Panc1 (cell line): ENCODE measurements at regions not wholly inside any gene's neighbourhood (a gene's known extent, or its start where the extent isn't known, plus 50 kb on each side); places are given as distances from the start of the nearest gene placed in this dataset.

Experiments used
- ATAC-seq: fragments of 200-7000 bp; cut with Tn5 transposase; 2 replicates; pipeline ENCODE4 v1.9.1; 2020; ENCODE audit warnings: mild to moderate bottlenecking, moderate library complexity
- BruUV-seq: library from RNA; stranded (reverse); fragments of 400-500 nt; replicated peaks from 2 replicates; lab custom pipeline; 2021; lab: Mats Ljungman, UMichigan
- CTCF ChIA-PET: fragments of 300-600 bp; sonication (Branson Sonifier 250); formaldehyde crosslinking; loops from one replicate; lab custom pipeline; 2022; ENCODE audit warnings: antibody characterized with exemption; lab: Charles Lee
- POLR2A ChIA-PET: fragments of 300-600 bp; sonication (Branson Sonifier 250); formaldehyde crosslinking; loops from one replicate; lab custom pipeline; 2022; ENCODE audit warnings: antibody characterized with exemption; lab: Charles Lee
- DNase-seq: peaks from one replicate; pipeline ENCODE4 v3.0.0-alpha.2; 2010; ENCODE audit warnings: low read depth, low spot score
- H3K27ac ChIP-seq: 2 replicates; pipeline ENCODE4 v1.5.1; 2011; ENCODE audit warnings: mild to moderate bottlenecking, low read length, inconsistent platforms
- H3K27me3 ChIP-seq: fragments of 200-500 bp; sonication (Bioruptor generic); 2 replicates; pipeline ENCODE4 v1.6.0; 2014; ENCODE audit warnings: low read length, inconsistent platforms; ENCODE audit not compliant: control insufficient read depth, insufficient read depth
- H3K36me3 ChIP-seq: fragments of 200-500 bp; sonication (Bioruptor generic); 2 replicates; pipeline ENCODE4 v1.5.1; 2014; ENCODE audit warnings: inconsistent platforms, mild to moderate bottlenecking, low read length, moderate library complexity; ENCODE audit not compliant: control insufficient read depth, insufficient read depth
- H3K4me1 ChIP-seq: 2 replicates; pipeline ENCODE4 v1.5.1; 2011; ENCODE audit warnings: inconsistent platforms, mild to moderate bottlenecking, low read length, moderate library complexity; ENCODE audit not compliant: control insufficient read depth, insufficient read depth
- H3K4me3 ChIP-seq, 2 experiments: 2 replicates each; pipeline ENCODE4 v1.5.1; 2011 to 2012; ENCODE audit warnings: low read depth in 2 of 2, low read length in 2 of 2, mild to moderate bottlenecking in 2 of 2, inconsistent platforms in 1 of 2, moderate library complexity in 1 of 2
- H3K9me3 ChIP-seq: fragments of 200-500 bp; sonication (Bioruptor generic); 2 replicates; pipeline ENCODE4 v1.5.1; 2014; ENCODE audit warnings: low read depth, mild to moderate bottlenecking, inconsistent platforms, low read length, moderate library complexity; ENCODE audit not compliant: control insufficient read depth, insufficient read depth
- CTCF ChIP-seq: fragments of 450-650 bp; IDR thresholded peaks from 2 replicates; pipeline ENCODE4 v1.5.1; 2017; ENCODE audit warnings: mild to moderate bottlenecking
- POLR2AphosphoS5 ChIP-seq: IDR thresholded peaks from 2 replicates; pipeline ENCODE4 v1.6.1; 2012; ENCODE audit warnings: mild to moderate bottlenecking, low read depth, low read length, moderate library complexity
- SIN3A ChIP-seq: IDR thresholded peaks from 2 replicates; pipeline ENCODE4 v1.6.1; 2012; ENCODE audit warnings: low read depth, mild to moderate bottlenecking, low read length, moderate library complexity, borderline replicate concordance; ENCODE audit not compliant: insufficient read depth
- TCF7L2 ChIP-seq: IDR thresholded peaks from 2 replicates; pipeline ENCODE4 v1.6.1; 2011; ENCODE audit warnings: mild to moderate bottlenecking, low read depth, low read length, inconsistent platforms
- in situ Hi-C: cut with HindIII; loops from 2 replicates; pipeline ENCODE4 v1.10.0; 2016; ENCODE audit warnings: low sequenced_read_pairs, low pct_unique_long_range_greater_than_20kb
- intact Hi-C: fragments of 100-400 bp; cut with micrococcal nuclease; formaldehyde crosslinking; loops from one replicate; pipeline ENCODE4 v1.10.0; 2022; ENCODE audit not compliant: unreplicated experiment
- TF ChIP-seq, protein P1 (sequence below), 2 experiments: IDR thresholded peaks; 2 replicates each; pipeline ENCODE4 v1.6.1; 2011 to 2012; ENCODE audit warnings: low read depth in 2 of 2, control low read depth in 1 of 2, low read length in 1 of 2, mild to moderate bottlenecking in 1 of 2, moderate library complexity in 1 of 2; ENCODE audit not compliant: insufficient read depth in 1 of 2

DNA sequence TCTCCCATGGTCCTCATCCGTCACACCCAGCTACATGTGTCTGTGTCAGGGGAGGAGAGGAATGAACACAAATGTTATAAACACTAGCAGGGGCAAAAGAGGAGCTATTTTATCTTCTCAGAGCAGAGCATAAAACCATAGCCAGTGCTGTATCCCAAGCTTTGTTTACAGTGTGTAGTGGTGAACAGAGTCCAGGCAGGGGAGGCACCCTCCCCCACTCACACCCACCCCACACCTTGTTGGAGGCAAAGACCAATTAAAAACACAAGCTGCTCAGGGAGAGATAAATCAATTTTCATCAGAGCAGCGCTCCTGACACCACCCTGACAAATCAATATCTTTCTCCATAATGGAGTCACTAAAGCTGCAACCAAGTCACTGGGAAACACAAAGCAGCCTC lies 132.6 kb upstream of the CCL2 start:
- Histone ChIP-seq H3K36me3 (no peaks in the 10 kb centered on the region), H3K4me1 (no peaks in the 10 kb centered on the region), H3K27me3 (peaks cover 3% of the 10 kb centered on the region), H3K9me3 (no peaks in the 10 kb centered on the region), H3K27ac (no peak overlapping the region), H3K4me3 (no peak overlapping the region)
- CTCF ChIA-PET, result no interaction called here
- DNase-seq (no peak), ATAC-seq (no peak)
- BruUV-seq, result no TSS peak
- POLR2A ChIA-PET, result no interaction called here
- intact Hi-C loops, result no loop called here
- TF ChIP-seq CTCF, result no peak
- TF ChIP-seq SIN3A, result no peak
- no peak for TF ChIP-seq TCF7L2
- no peak for TF ChIP-seq POLR2AphosphoS5
- TF ChIP-seq, protein P1, sequence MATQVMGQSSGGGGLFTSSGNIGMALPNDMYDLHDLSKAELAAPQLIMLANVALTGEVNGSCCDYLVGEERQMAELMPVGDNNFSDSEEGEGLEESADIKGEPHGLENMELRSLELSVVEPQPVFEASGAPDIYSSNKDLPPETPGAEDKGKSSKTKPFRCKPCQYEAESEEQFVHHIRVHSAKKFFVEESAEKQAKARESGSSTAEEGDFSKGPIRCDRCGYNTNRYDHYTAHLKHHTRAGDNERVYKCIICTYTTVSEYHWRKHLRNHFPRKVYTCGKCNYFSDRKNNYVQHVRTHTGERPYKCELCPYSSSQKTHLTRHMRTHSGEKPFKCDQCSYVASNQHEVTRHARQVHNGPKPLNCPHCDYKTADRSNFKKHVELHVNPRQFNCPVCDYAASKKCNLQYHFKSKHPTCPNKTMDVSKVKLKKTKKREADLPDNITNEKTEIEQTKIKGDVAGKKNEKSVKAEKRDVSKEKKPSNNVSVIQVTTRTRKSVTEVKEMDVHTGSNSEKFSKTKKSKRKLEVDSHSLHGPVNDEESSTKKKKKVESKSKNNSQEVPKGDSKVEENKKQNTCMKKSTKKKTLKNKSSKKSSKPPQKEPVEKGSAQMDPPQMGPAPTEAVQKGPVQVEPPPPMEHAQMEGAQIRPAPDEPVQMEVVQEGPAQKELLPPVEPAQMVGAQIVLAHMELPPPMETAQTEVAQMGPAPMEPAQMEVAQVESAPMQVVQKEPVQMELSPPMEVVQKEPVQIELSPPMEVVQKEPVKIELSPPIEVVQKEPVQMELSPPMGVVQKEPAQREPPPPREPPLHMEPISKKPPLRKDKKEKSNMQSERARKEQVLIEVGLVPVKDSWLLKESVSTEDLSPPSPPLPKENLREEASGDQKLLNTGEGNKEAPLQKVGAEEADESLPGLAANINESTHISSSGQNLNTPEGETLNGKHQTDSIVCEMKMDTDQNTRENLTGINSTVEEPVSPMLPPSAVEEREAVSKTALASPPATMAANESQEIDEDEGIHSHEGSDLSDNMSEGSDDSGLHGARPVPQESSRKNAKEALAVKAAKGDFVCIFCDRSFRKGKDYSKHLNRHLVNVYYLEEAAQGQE (IDR thresholded peaks at IDR 0.05; ENCODE audit: insufficient read depth in 1 of 2, low read depth in 2 of 2, low read length in 1 of 2), result no peak
- in situ Hi-C loops, result no loop called here

DNA sequence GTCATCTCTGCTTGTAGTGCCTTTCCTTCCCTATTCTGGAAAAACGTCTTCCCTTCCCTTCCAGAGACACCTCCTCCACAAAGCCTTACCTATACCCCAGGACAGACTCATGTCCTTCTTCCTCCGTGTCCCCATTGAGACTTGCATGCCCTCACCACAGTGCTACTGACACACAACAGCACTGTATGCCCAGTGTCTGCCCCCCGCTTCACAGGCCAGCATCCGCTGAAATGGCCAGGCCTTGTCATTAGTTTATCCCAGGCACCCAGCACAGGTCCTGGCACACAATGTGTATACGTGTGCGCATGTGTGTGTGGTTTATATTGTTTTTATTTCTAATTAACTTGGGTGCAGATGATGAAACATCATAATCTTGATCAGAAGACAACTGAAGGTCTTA lies 130.1 kb upstream of the CCL2 start:
- CTCF ChIA-PET, result no interaction called here

More for the DNA sequence above, 130.1 kb upstream of the CCL2 start:
- ATAC-seq, result no peak
- intact Hi-C loops, result no loop called here
- BruUV-seq, result no TSS peak
- no peak for DNase-seq
- no peaks in the 10 kb centered on the region for H3K9me3 ChIP-seq
- POLR2A ChIA-PET, result no interaction called here
- H3K27ac ChIP-seq, result no peak overlapping the region
- no peaks in the 10 kb centered on the region for H3K4me1 ChIP-seq
- TF ChIP-seq CTCF, result no peak
- no peak for TF ChIP-seq TCF7L2
- TF ChIP-seq SIN3A, result no peak
- no peak for TF ChIP-seq POLR2AphosphoS5
- TF ChIP-seq, protein P1 (IDR thresholded peaks at IDR 0.05; ENCODE audit: insufficient read depth in 1 of 2, low read depth in 2 of 2, low read length in 1 of 2), result no peak
- in situ Hi-C loops, result no loop called here
- H3K36me3 ChIP-seq, result no peaks in the 10 kb centered on the region
- no peak overlapping the region for H3K4me3 ChIP-seq
- peaks cover 16% of the 10 kb centered on the region for H3K27me3 ChIP-seq
